Esophagus muscularis mucosa (tissue), 4 donors: ENCODE measurements at regions not wholly inside any gene's neighbourhood (a gene's known extent, or its start where the extent isn't known, plus 50 kb on each side); places are given as distances from the start of the nearest gene placed in this dataset.

ENCODE experiments used
- CTCF ChIP-seq, 3 experiments: fragments of 200-600 bp in 2 of 3; fragments of 450-650 bp in 1 of 3; sonication (generic) in 2 of 3; IDR thresholded peaks; one replicate each; pipeline ENCODE4 v1.5.1; 2017 to 2019; ENCODE audit warnings: antibody characterized with exemption in 3 of 3, mild to moderate bottlenecking in 2 of 3, moderate library complexity in 1 of 3
- EP300 ChIP-seq: sonication (generic); formaldehyde crosslinking; IDR thresholded peaks from one replicate; pipeline ENCODE4 v1.6.1; 2017; ENCODE audit warnings: antibody characterized with exemption
- POLR2A ChIP-seq: fragments of 450-650 bp; IDR thresholded peaks from one replicate; pipeline ENCODE4 v1.6.1; 2017; ENCODE audit warnings: antibody characterized with exemption, moderate library complexity, mild to moderate bottlenecking, low read depth
- POLR2AphosphoS5 ChIP-seq, 2 donors: sonication (generic); formaldehyde crosslinking; IDR thresholded peaks; one replicate each; pipeline ENCODE4 v1.6.1; 2017; ENCODE audit warnings: antibody characterized with exemption in 2 of 2

- no peak for TF ChIP-seq CTCF (IDR thresholded peaks at IDR 0.05)
- TF ChIP-seq POLR2A = no peak
- TF ChIP-seq POLR2AphosphoS5 (IDR thresholded peaks at IDR 0.05) = no peak
- TF ChIP-seq EP300 = no peak
Observed at GRCh38 chr5:99775189-99775588, 760.0 kb upstream of the FAM174A start.
